Neuronal stem cell (in vitro differentiated cells): ENCODE measurements at regions not wholly inside any gene's neighbourhood (a gene's known extent, or its start where the extent isn't known, plus 50 kb on each side); places are given as distances from the start of the nearest gene placed in this dataset.
"Not testable (repeated sequence)": the region's sequence is repeated elsewhere in the genome, so short reads cannot be mapped to it uniquely, and the experiment has no call there.

Source experiments
- DNase-seq: peaks from one replicate; pipeline ENCODE4 v3.0.0-alpha.2; 2013; ENCODE audit warnings: low spot score
- H2AFZ ChIP-seq: one replicate; pipeline ENCODE4 v1.6.1; 2013; ENCODE audit warnings: mild to moderate bottlenecking, low read length, inconsistent platforms
- H2AK5ac ChIP-seq: 2 replicates; pipeline ENCODE4 v1.6.1; 2013; ENCODE audit warnings: low read depth, mild to moderate bottlenecking, inconsistent platforms, low read length, moderate library complexity, mixed read lengths
- H2BK120ac ChIP-seq: 2 replicates; pipeline ENCODE4 v1.6.1; 2013; ENCODE audit warnings: low read depth, mild to moderate bottlenecking, inconsistent platforms, low read length, moderate library complexity, mixed read lengths
- H2BK12ac ChIP-seq: one replicate; pipeline ENCODE4 v1.6.1; 2013; ENCODE audit warnings: low read length, inconsistent platforms
- H2BK15ac ChIP-seq: 2 replicates; pipeline ENCODE4 v1.6.1; 2013; ENCODE audit warnings: mild to moderate bottlenecking, low read length, inconsistent platforms, mixed read lengths
- H2BK5ac ChIP-seq: one replicate; pipeline ENCODE4 v1.6.1; 2013; ENCODE audit warnings: inconsistent platforms, mild to moderate bottlenecking, low read length, moderate library complexity
- H3K14ac ChIP-seq: one replicate; pipeline ENCODE4 v1.6.1; 2013; ENCODE audit warnings: low read length, inconsistent platforms
- H3K18ac ChIP-seq: 2 replicates; pipeline ENCODE4 v1.6.1; 2013; ENCODE audit warnings: low read length, inconsistent platforms
- H3K23ac ChIP-seq: 2 replicates; pipeline ENCODE4 v1.6.1; 2013; ENCODE audit warnings: low read depth, mild to moderate bottlenecking, mixed read lengths, low read length, inconsistent platforms; ENCODE audit not compliant: poor library complexity
- H3K27ac ChIP-seq: replicated peaks from 3 replicates; pipeline ENCODE4 v1.5.1; 2013; ENCODE audit warnings: low read length, inconsistent platforms
- H3K27me3 ChIP-seq, 3 experiments: 2 replicates each; pipeline ENCODE4 v1.6.1; 2013; ENCODE audit warnings: low read length in 3 of 3, mild to moderate bottlenecking in 2 of 3, inconsistent platforms in 1 of 3, low read depth in 1 of 3, mixed read lengths in 1 of 3, moderate library complexity in 1 of 3; ENCODE audit not compliant: control insufficient read depth in 3 of 3, insufficient read depth in 3 of 3
- H3K36me3 ChIP-seq, 2 donors: replicated peaks in 1 of 2; 2 replicates each; pipeline ENCODE4 v1.6.1; 2013; ENCODE audit warnings: low read length in 2 of 2; ENCODE audit not compliant: control insufficient read depth in 2 of 2, insufficient read depth in 2 of 2
- H3K4ac ChIP-seq: 2 replicates; pipeline ENCODE4 v1.6.1; 2013; ENCODE audit warnings: inconsistent platforms, mild to moderate bottlenecking, low read length, moderate library complexity
- H3K4me1 ChIP-seq, 2 donors: 1 replicate in 1 of 2; 2 replicates in 1 of 2; pipeline ENCODE4 v1.6.1; 2013; ENCODE audit warnings: low read length in 2 of 2, low read depth in 1 of 2; ENCODE audit not compliant: control insufficient read depth in 2 of 2, insufficient read depth in 1 of 2
- H3K4me2 ChIP-seq: one replicate; pipeline ENCODE4 v1.6.1; 2013; ENCODE audit warnings: mild to moderate bottlenecking, low read length, inconsistent platforms; ENCODE audit not compliant: insufficient read depth, poor library complexity, severe bottlenecking
- H3K4me3 ChIP-seq, 2 donors: 2 replicates each; pipeline ENCODE4 v1.5.1; 2013; ENCODE audit warnings: low read length in 2 of 2, mild to moderate bottlenecking in 2 of 2, inconsistent platforms in 1 of 2, moderate library complexity in 1 of 2
- H3K79me1 ChIP-seq: one replicate; pipeline ENCODE4 v1.6.1; 2013; ENCODE audit warnings: low read depth, mild to moderate bottlenecking, inconsistent platforms, low read length, moderate library complexity
- H3K9ac ChIP-seq: one replicate; pipeline ENCODE4 v1.6.1; 2013; ENCODE audit warnings: mild to moderate bottlenecking, low read depth, low read length, inconsistent platforms; ENCODE audit not compliant: poor library complexity
- H3K9me3 ChIP-seq, 2 donors: replicated peaks in 1 of 2; 2 replicates each; pipeline versions ENCODE3 to v1.6.1; 2013; ENCODE audit warnings: low read length in 2 of 2, mild to moderate bottlenecking in 2 of 2, inconsistent platforms in 1 of 2, low read depth in 1 of 2, mixed read lengths in 1 of 2, moderate library complexity in 1 of 2; ENCODE audit not compliant: control insufficient read depth in 2 of 2, insufficient read depth in 1 of 2
- H4K8ac ChIP-seq: one replicate; pipeline ENCODE4 v1.6.1; 2013; ENCODE audit warnings: low read depth, mild to moderate bottlenecking, inconsistent platforms, low read length, moderate library complexity
- H4K91ac ChIP-seq: one replicate; pipeline ENCODE4 v1.6.1; 2013; ENCODE audit warnings: low read length, low read depth, mild to moderate bottlenecking, inconsistent platforms; ENCODE audit not compliant: poor library complexity
- WGBS, 2 donors: extraction: QIAGEN DNeasy Blood & Tissue Kit; methylation state at CpG; one replicate each; pipeline ENCODE4 v1.1.7; 2013; ENCODE audit warnings: missing lambda C conversion rate in 2 of 2, mixed read lengths in 1 of 2; ENCODE audit not compliant: insufficient read length in 2 of 2, insufficient replicate concordance in 1 of 2; ENCODE audit errors: extremely low coverage in 2 of 2; 5-methylcytosine and 5-hydroxymethylcytosine counted together

DNA sequence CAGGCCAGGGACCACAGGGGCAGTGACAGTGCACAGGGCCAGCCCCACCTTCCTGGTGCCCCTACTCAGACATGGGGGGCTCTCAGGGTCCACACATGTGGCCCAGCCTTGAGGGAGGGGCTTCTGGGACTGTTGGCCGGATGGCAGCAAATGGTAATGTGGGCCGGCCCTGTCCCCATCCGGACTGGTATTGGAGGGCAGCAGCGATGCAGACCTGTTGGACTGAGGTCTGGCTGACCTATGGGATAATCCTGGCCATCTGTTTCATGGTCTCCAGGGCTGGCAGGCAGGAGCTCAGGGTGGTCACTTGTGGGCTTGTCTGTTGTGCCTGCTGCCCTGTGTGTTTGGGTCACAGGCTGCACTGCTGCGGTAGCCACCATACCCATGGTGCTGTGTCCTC lies 387.5 kb downstream of the TMEM121 start:
- Histone ChIP-seq H3K4me3 (no peak overlapping the region), H3K27ac (no peak overlapping the region), H3K9ac (no peak overlapping the region), H2BK120ac (no peak overlapping the region), H2AFZ (no peak overlapping the region), H3K9me3 (peaks cover 0 to 28% of the 10 kb centered on the region in 2 donors), H3K36me3 (no peaks in the 10 kb centered on the region), H3K4me1 (no peaks in the 10 kb centered on the region), H4K8ac (no peak overlapping the region), H3K14ac (no peak overlapping the region), H3K27me3 (peaks cover 0 to 4% (median 0%) of the 10 kb centered on the region in 3 experiments), H3K4ac (no peak overlapping the region), H2BK12ac (no peak overlapping the region), H4K91ac (no peak overlapping the region), H3K4me2 (no peak overlapping the region), H2BK15ac (no peak overlapping the region), H3K79me1 (no peaks in the 10 kb centered on the region), H2BK5ac (no peak overlapping the region), H3K18ac (no peak overlapping the region), H3K23ac (no peak overlapping the region), H2AK5ac (no peak overlapping the region)
- no peak for DNase-seq
- no CpG with 5 or more reads among the region's 5 CpGs for WGBS, 2 donors

- H2AK5ac ChIP-seq, H3K18ac ChIP-seq, H3K36me3 ChIP-seq: not testable (repeated sequence)
Measured at GRCh38 chr14:105914281-105914680, 387.9 kb downstream of the TMEM121 start.

DNA sequence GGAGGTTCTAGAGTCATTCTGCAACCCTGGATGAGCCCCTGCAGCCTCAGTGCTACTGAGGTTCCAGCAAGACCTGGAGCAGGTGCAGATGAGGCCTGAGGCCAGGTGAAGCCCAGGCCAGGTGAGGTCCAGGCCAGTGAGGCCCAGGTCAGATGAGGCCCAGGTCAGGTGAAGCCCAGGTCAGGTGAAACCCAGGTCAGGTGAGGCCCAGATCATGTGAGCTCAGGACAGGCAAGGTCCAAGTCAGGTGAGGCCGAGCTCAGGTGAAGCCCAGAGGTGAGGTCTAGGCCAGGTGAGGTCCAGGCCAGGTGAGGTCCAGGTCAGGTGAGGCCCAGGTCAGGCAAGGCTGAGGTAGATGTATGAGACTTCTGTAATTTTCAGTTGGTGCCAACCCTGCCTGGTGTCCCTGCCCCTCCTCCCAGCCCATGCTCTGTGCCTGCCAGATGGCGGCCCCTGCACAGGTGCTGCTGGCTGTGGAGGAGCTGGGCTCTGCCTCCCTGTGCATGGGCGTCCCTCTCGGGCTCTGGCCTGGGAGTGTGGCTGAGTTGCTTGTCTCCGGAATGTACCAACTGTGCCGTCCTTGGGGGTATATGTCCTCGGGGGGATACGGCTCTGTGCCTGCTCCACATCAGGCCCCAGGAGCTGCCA lies 388.5 kb downstream of the TMEM121 start:
- Histone ChIP-seq H2BK12ac (no peak overlapping the region), H3K23ac (no peak overlapping the region), H3K14ac (no peak overlapping the region), H3K9ac (no peak overlapping the region), H3K18ac (no peak overlapping the region), H3K4me2 (no peak overlapping the region), H2AK5ac (no peak overlapping the region), H2BK120ac (no peak overlapping the region), H3K4me1 (no peaks in the 10 kb centered on the region), H3K36me3 (no peaks in the 10 kb centered on the region), H3K4ac (no peak overlapping the region), H3K9me3 (peaks cover 0 to 25% of the 10 kb centered on the region in 2 donors), H3K27ac (no peak overlapping the region), H3K4me3 (no peak overlapping the region), H3K27me3 (peaks cover 0 to 4% (median 0%) of the 10 kb centered on the region in 3 experiments), H2BK15ac (no peak overlapping the region), H2AFZ (no peak overlapping the region), H2BK5ac (no peak overlapping the region), H4K91ac (no peak overlapping the region), H4K8ac (no peak overlapping the region), H3K79me1 (no peaks in the 10 kb centered on the region)
- no peak for DNase-seq
- no CpG with 5 or more reads among the region's 8 CpGs for WGBS, 2 donors

More at GRCh38 chr14:105914281-105914680, 387.9 kb downstream of the TMEM121 start:
- H2BK120ac ChIP-seq, H3K79me1 ChIP-seq, H3K9ac ChIP-seq, H3K14ac ChIP-seq, DNase-seq, H3K27me3 ChIP-seq, H4K8ac ChIP-seq, H3K27ac ChIP-seq, H3K4ac ChIP-seq, H3K4me1 ChIP-seq, H2BK12ac ChIP-seq, H2BK15ac ChIP-seq, H3K23ac ChIP-seq, H4K91ac ChIP-seq, H3K4me2 ChIP-seq, H3K4me3 ChIP-seq, H2AFZ ChIP-seq, H2BK5ac ChIP-seq: not testable (repeated sequence)
- peaks cover 0 to 25% of the 10 kb centered on the region in 2 donors for H3K9me3 ChIP-seq
- WGBS, 2 donors = no CpG with 5 or more reads among the region's 12 CpGs

GRCh38 chr14:105915546-105915945 lies 389.2 kb downstream of the TMEM121 start:
- not testable (repeated sequence) for H2AFZ ChIP-seq, H3K4ac ChIP-seq
- no CpG with 5 or more reads among the region's 3 CpGs for WGBS, 2 donors

More at GRCh38 chr14:105915546-105915945, 389.2 kb downstream of the TMEM121 start:
- H3K4me2 ChIP-seq, H3K14ac ChIP-seq, H3K27ac ChIP-seq, H3K36me3 ChIP-seq, H3K4me3 ChIP-seq, H2BK5ac ChIP-seq, H4K8ac ChIP-seq, H3K18ac ChIP-seq, H2BK15ac ChIP-seq, H3K9ac ChIP-seq, H3K4me1 ChIP-seq, H3K79me1 ChIP-seq, H2BK12ac ChIP-seq, DNase-seq, H2AK5ac ChIP-seq, H4K91ac ChIP-seq, H3K23ac ChIP-seq, H2BK120ac ChIP-seq, H3K27me3 ChIP-seq: not testable (repeated sequence)
- peaks cover 0 to 21% of the 10 kb centered on the region in 2 donors for H3K9me3 ChIP-seq
